ENCODE measurements at regions not wholly inside any gene's neighbourhood (a gene's known extent, or its start where the extent isn't known, plus 50 kb on each side); places are given as distances from the start of the nearest gene placed in this dataset.

DNA sequence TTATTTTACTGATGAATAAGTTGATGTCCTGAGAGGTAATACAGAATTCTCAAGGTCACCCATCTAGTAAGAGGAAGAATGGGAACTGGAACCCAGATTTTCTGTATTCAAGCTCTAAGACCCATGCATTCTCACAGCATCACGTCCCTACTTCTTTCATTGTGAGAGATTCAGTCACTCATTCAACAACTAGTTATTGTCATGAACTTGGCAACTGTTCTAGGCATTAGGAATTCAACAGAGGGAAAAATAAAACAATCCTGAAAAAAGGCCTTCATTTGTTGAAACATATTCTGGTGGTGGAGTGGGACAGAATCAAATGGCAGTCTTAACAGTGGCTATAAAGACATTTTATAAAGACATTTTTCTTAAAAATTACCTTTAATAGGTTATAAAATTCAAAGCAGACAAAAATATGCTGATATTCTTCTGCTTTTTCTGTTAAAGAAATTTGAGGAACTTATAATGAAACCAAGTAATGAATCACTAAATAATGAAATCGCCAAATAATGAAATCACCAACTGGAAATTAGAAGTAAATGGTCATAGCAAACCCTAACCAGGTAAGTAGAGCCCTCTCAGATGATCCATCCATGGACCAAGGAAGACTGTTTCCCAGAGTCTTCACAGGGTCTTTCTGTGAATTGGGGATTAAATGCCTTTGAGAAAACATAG lies 136.5 kb upstream of the DPYD start:
- no peak overlapping the region for H3K9ac ChIP-seq (ENCODE audit: low read length in 3 of 3)
- H3K9me3 ChIP-seq (ENCODE audit: control insufficient read depth in 2 of 3, insufficient read depth in 1 of 3, low read length in 3 of 3): no peaks in the 10 kb centered on the region
- no peaks in the 10 kb centered on the region for H3K36me3 ChIP-seq (ENCODE audit: control insufficient read depth in 2 of 3, insufficient read depth in 3 of 3, low read length in 3 of 3)
- H3K27me3 ChIP-seq (ENCODE audit: control insufficient read depth, insufficient read depth, low read length): peaks cover 4% of the 10 kb centered on the region
- no peak for DNase-seq
- no peak overlapping the region for H3K27ac ChIP-seq (ENCODE audit: low read depth in 2 of 2, low read length in 2 of 2)
- H3K4me1 ChIP-seq (ENCODE audit: control insufficient read depth in 2 of 3, insufficient read depth in 2 of 3, low read depth in 1 of 3, low read length in 3 of 3): peaks cover 0 to 10% (median 0%) of the 10 kb centered on the region in 3 donors
- no peak for FAIRE-seq
- intact Hi-C loops (cut with DNase I): no loop called here
- H3K4me3 ChIP-seq (ENCODE audit: low read length in 3 of 3): no peak overlapping the region
- TF ChIP-seq, protein P1, sequence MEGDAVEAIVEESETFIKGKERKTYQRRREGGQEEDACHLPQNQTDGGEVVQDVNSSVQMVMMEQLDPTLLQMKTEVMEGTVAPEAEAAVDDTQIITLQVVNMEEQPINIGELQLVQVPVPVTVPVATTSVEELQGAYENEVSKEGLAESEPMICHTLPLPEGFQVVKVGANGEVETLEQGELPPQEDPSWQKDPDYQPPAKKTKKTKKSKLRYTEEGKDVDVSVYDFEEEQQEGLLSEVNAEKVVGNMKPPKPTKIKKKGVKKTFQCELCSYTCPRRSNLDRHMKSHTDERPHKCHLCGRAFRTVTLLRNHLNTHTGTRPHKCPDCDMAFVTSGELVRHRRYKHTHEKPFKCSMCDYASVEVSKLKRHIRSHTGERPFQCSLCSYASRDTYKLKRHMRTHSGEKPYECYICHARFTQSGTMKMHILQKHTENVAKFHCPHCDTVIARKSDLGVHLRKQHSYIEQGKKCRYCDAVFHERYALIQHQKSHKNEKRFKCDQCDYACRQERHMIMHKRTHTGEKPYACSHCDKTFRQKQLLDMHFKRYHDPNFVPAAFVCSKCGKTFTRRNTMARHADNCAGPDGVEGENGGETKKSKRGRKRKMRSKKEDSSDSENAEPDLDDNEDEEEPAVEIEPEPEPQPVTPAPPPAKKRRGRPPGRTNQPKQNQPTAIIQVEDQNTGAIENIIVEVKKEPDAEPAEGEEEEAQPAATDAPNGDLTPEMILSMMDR (IDR thresholded peaks at IDR 0.05; ENCODE audit: borderline replicate concordance, extremely low read depth, insufficient read depth): no peak

DNA sequence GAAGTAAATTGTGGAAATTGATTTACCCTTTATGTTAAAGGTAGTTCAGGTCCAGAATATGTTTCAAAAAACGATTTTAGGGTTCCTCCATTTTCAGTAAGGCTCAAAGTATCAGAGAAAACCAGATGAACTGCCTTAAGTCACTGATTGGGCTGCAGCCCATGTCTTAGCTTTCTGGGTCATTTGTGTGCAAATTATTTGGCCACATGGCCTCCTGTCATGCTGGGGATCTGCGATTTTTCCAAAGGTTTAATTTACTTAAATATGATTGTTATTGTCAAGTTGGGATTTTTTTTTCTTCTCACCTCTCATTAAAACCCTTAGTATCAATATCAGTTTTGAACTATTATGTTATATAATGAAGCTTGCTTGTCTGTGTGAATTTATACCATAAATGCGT lies 135.9 kb upstream of the DPYD start:
- Histone ChIP-seq H3K36me3 (ENCODE audit: control insufficient read depth in 2 of 3, insufficient read depth in 3 of 3, low read length in 3 of 3) (no peaks in the 10 kb centered on the region), H3K4me1 (ENCODE audit: control insufficient read depth in 2 of 3, insufficient read depth in 2 of 3, low read depth in 1 of 3, low read length in 3 of 3) (peaks cover 0 to 10% (median 0%) of the 10 kb centered on the region in 3 donors), H3K27me3 (ENCODE audit: control insufficient read depth, insufficient read depth, low read length) (peaks cover 6% of the 10 kb centered on the region), H3K9ac (ENCODE audit: low read length in 3 of 3) (no peak overlapping the region), H3K27ac (ENCODE audit: low read depth in 2 of 2, low read length in 2 of 2) (no peak overlapping the region), H3K4me3 (ENCODE audit: low read length in 3 of 3) (no peak overlapping the region), H3K9me3 (ENCODE audit: control insufficient read depth in 2 of 3, insufficient read depth in 1 of 3, low read length in 3 of 3) (no peaks in the 10 kb centered on the region)
- FAIRE-seq (no peak), DNase-seq (no peak)
- intact Hi-C loops (cut with DNase I): no loop called here
- TF ChIP-seq, protein P1 (IDR thresholded peaks at IDR 0.05; ENCODE audit: borderline replicate concordance, extremely low read depth, insufficient read depth): no peak

DNA sequence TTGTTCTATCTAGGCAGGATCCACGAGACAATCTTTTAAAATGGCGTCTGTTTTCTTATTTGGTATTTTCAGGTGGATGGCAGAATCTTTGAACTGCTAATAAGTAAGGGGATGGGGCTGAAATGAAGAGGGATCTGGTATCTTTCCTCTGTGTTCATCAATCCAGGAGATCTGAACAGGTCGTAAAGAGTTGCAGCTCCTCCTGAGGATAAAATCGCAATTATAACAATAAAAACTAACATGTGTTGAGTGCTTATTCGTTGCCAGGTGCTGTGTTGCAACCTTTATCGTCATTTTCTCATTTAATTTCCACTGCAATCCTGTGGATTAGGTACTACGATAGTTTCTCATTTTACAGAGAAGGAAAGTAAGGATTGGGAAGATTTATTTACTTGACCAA lies 134.6 kb upstream of the DPYD start:
- Histone ChIP-seq H3K36me3 (ENCODE audit: control insufficient read depth in 2 of 3, insufficient read depth in 3 of 3, low read length in 3 of 3) (no peaks in the 10 kb centered on the region), H3K4me3 (ENCODE audit: low read length in 3 of 3) (no peak overlapping the region), H3K4me1 (ENCODE audit: control insufficient read depth in 2 of 3, insufficient read depth in 2 of 3, low read depth in 1 of 3, low read length in 3 of 3) (peaks cover 0 to 10% (median 0%) of the 10 kb centered on the region in 3 donors), H3K9me3 (ENCODE audit: control insufficient read depth in 2 of 3, insufficient read depth in 1 of 3, low read length in 3 of 3) (no peaks in the 10 kb centered on the region), H3K9ac (ENCODE audit: low read length in 3 of 3) (no peak overlapping the region), H3K27ac (ENCODE audit: low read depth in 2 of 2, low read length in 2 of 2) (no peak overlapping the region), H3K27me3 (ENCODE audit: control insufficient read depth, insufficient read depth, low read length) (peaks cover 6% of the 10 kb centered on the region)
- intact Hi-C loops (cut with DNase I): no loop called here
- TF ChIP-seq, protein P1 (IDR thresholded peaks at IDR 0.05; ENCODE audit: borderline replicate concordance, extremely low read depth, insufficient read depth): no peak
- peak in 1 of 5 donors; percentile 10 for DNase-seq
- no peak for FAIRE-seq

DNA sequence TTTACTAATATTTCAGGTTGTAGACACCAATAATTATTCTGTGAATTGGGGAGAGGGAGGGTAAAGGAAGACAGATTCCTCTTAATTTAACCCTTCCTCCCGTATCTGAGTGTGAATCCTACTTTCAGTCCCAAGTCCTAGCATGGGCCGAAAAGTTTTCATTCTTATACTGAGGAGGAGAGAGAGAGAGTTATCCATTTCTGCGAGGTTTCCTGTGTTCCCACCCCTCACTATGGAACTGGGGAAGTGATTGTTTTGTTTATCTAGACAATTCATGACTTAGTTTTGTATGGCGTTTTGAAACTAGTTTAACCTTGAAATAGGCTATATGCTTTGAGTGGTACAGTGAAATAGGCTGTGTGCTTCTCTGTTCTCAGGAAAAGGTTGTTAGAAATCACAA lies 134.0 kb upstream of the DPYD start:
- H3K27ac ChIP-seq (ENCODE audit: low read depth in 2 of 2, low read length in 2 of 2): no peak overlapping the region
- H3K36me3 ChIP-seq (ENCODE audit: control insufficient read depth in 2 of 3, insufficient read depth in 3 of 3, low read length in 3 of 3): no peaks in the 10 kb centered on the region
- FAIRE-seq (no peak), DNase-seq (no peak)
- H3K9me3 ChIP-seq (ENCODE audit: control insufficient read depth in 2 of 3, insufficient read depth in 1 of 3, low read length in 3 of 3): no peaks in the 10 kb centered on the region
- no peak overlapping the region for H3K4me3 ChIP-seq (ENCODE audit: low read length in 3 of 3)
- H3K4me1 ChIP-seq (ENCODE audit: control insufficient read depth in 2 of 3, insufficient read depth in 2 of 3, low read depth in 1 of 3, low read length in 3 of 3): peaks cover 0 to 10% (median 0%) of the 10 kb centered on the region in 3 donors
- no peak overlapping the region for H3K9ac ChIP-seq (ENCODE audit: low read length in 3 of 3)
- intact Hi-C loops (cut with DNase I): no loop called here
- TF ChIP-seq, protein P1 (IDR thresholded peaks at IDR 0.05; ENCODE audit: borderline replicate concordance, extremely low read depth, insufficient read depth): no peak
- H3K27me3 ChIP-seq (ENCODE audit: control insufficient read depth, insufficient read depth, low read length): peaks cover 8% of the 10 kb centered on the region

All from kidney (tissue), 13 donors.